NCI-H748 (cell line): ENCODE measurements at regions not wholly inside any gene's neighbourhood (a gene's known extent, or its start where the extent isn't known, plus 50 kb on each side); places are given as distances from the start of the nearest gene placed in this dataset.

ENCODE experiments used
- DNase-seq: peaks from one replicate; lab custom pipeline; 2025; ENCODE audit not compliant: unreplicated experiment; lab: John Stamatoyannopoulos, UW

DNA sequence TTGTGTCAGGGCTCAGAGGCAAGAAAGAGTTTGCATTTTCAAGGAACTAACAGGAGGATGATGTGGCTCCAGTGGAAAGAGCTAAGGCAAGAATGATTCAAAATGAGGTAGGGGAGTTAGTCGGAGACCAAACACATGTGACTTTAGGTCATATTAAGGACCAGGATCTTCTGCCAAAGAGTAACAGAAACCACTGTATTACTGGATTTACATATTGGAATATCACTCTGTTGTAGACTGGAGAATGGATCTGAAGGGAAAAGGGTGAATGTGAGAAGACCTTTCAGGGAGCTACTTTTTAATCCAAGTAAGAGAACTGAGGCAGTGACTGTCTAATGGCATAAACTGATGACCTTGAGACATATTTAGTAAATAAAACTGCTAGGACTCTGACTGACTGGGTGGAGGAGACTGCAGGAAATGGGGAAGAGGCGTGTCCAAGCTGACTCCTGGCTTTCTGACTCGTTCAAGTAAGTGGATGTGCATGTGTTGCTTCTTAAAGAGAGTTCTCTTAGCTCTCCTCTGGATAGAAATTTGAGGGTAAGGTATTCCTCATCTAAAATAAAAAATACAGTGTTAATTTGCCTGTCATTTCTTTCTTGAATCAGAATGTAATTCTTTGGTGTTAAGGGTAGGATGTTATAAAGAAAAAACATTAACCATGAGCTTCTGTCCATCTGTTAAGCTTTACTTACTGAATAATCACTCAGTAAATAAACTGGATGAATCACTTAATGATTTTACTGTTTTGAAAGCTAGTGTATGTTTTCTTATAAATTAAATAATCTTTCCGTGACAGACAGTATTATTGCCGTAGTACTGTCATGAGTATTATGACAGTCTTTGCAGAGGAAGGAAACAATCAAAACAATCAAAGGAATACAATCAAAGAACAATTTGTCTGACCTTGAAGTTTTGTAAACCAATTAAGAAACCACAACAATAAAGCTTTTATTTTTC lies 58.3 kb upstream of the CFAP20DC start:
- DNase-seq, result peak; percentile 38

DNA sequence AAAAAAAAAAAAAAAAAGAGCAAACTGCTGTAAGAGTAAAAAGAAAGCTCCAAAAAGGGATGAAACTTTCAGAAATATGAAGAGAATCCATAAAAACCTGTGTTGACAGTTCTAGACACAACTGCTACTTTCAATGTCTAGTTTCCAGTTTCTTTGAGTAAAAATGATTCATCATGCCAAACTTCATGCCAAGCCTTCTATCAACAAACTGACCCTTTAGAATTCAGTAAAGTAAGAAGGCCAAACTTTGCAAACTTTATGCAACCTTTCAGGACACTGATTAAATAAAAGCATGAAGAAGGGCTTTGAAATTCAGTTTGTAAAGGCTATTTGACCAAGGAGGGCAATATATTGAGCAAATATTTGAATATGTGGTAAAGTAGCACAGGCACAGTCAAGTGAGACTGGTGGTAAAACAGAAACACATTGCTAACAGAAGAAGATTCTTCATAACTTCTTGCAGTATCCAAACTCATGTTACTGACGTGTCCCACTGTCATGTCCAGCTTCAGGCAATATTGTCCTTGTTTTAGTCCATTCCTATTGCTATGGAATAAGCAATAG lies 56.3 kb upstream of the CFAP20DC start:
- DNase-seq, result no peak

GRCh38 chr3:59103552-59103951 lies 53.7 kb upstream of the CFAP20DC start:
- no peak for DNase-seq

GRCh38 chr3:59101231-59101736 lies 51.5 kb upstream of the CFAP20DC start:
- DNase-seq, result no peak
